ENCODE measurements at regions not wholly inside any gene's neighbourhood (a gene's known extent, or its start where the extent isn't known, plus 50 kb on each side); places are given as distances from the start of the nearest gene placed in this dataset.

GRCh38 chr10:78182841-78183240 is 149.2 kb downstream of the RPS24 start (continued):
- TF ChIP-seq REST (IDR thresholded peaks at IDR 0.05; ENCODE audit: low read depth, low read length) (no peak), ELF1 (IDR thresholded peaks at IDR 0.05) (no peak), EP300 (IDR thresholded peaks at IDR 0.05; ENCODE audit: borderline replicate concordance in 1 of 2, low read depth in 1 of 2, low read length in 1 of 2) (no peak), RFX5 (IDR thresholded peaks at IDR 0.05; ENCODE audit: low read length) (no peak), SIN3A (IDR thresholded peaks at IDR 0.05; ENCODE audit: borderline replicate concordance, low read depth, low read length) (no peak), FOXM1 (IDR thresholded peaks at IDR 0.05; ENCODE audit: low read depth) (no peak), USF1 (IDR thresholded peaks at IDR 0.05; ENCODE audit: borderline replicate concordance, low read depth) (no peak), YY1 (IDR thresholded peaks at IDR 0.05; ENCODE audit: low read depth) (no peak)

- H3K4me3 ChIP-seq (ENCODE audit: low read depth in 2 of 2, low read length in 1 of 2), result no peak overlapping the region
- H3K27me3 ChIP-seq (ENCODE audit: insufficient read depth), result no peaks in the 10 kb centered on the region
- H2AFZ ChIP-seq (ENCODE audit: low read depth), result no peak overlapping the region
- TF ChIP-seq YY1 (IDR thresholded peaks at IDR 0.05; ENCODE audit: low read depth) (no peak), JUND (IDR thresholded peaks at IDR 0.05) (no peak), RCOR1 (IDR thresholded peaks at IDR 0.05; ENCODE audit: low read length) (no peak), POLR2AphosphoS5 (IDR thresholded peaks at IDR 0.05; ENCODE audit: low read depth, low read length) (no peak)
- POLR2A ChIA-PET, result no interaction called here
- H3F3A ChIP-seq (replicated peaks; ENCODE audit: insufficient read depth), result no peaks in the 10 kb centered on the region
- H3K9ac ChIP-seq, result no peak overlapping the region
- H3K27ac ChIP-seq (ENCODE audit: low read depth in 2 of 2, low read length in 1 of 2), result no peak overlapping the region; a peak in 1 of 4 replicates
- peaks cover 0 to 11% of the 10 kb centered on the region in 2 experiments; a peak in 2 of 4 replicates for H3K4me1 ChIP-seq (ENCODE audit: control insufficient read depth in 1 of 2, insufficient read depth in 2 of 2, low read depth in 1 of 2, low read length in 1 of 2)
- no peaks in the 10 kb centered on the region for H3K36me3 ChIP-seq (replicated peaks in 1 of 2; ENCODE audit: control insufficient read depth in 1 of 2, insufficient read depth in 2 of 2, low read length in 1 of 2)
- H3K79me2 ChIP-seq (ENCODE audit: insufficient read depth), result no peaks in the 10 kb centered on the region
- no peaks in the 10 kb centered on the region for H3K9me2 ChIP-seq
- CTCF ChIA-PET, result interaction anchor here (1.6 kb wide), 1 partner anchor 137 kb away, joined by 4 read pairs; no protein-coding TSS in a partner anchor
- no peaks in the 10 kb centered on the region for H3K9me3 ChIP-seq
- H3K4me2 ChIP-seq, result no peak overlapping the region
- 87% methylated on average over 18 of the region's 19 CpGs for WGBS (ENCODE audit: low lambda C conversion rate)
- no peak for DNase-seq
- H4K20me1 ChIP-seq (ENCODE audit: insufficient read depth), result no peaks in the 10 kb centered on the region
Observed at GRCh38 chr10:78184851-78185692, 151.4 kb downstream of the RPS24 start.
